Neural progenitor cell (in vitro differentiated cells): ENCODE measurements at regions not wholly inside any gene's neighbourhood (a gene's known extent, or its start where the extent isn't known, plus 50 kb on each side); places are given as distances from the start of the nearest gene placed in this dataset.

Source experiments
- CTCF ChIP-seq: fragments of 200-600 bp; sonication (generic); IDR thresholded peaks from 2 replicates; pipeline ENCODE4 v1.5.1; 2017; ENCODE audit warnings: antibody characterized with exemption, mild to moderate bottlenecking
- EZH2phosphoT487 ChIP-seq: fragments of 200-600 bp; sonication (generic); IDR thresholded peaks from 2 replicates; pipeline ENCODE4 v1.6.1; 2017; ENCODE audit warnings: antibody characterized with exemption

- no peak for TF ChIP-seq CTCF
- no peak for TF ChIP-seq EZH2phosphoT487
Measured at GRCh38 chr4:36863601-36864000, 380.9 kb upstream of the NWD2 start.
